ENCODE measurements at regions not wholly inside any gene's neighbourhood (a gene's known extent, or its start where the extent isn't known, plus 50 kb on each side); places are given as distances from the start of the nearest gene placed in this dataset.
"Not testable (repeated sequence)": the region's sequence is repeated elsewhere in the genome, so short reads cannot be mapped to it uniquely, and the experiment has no call there.

DNA sequence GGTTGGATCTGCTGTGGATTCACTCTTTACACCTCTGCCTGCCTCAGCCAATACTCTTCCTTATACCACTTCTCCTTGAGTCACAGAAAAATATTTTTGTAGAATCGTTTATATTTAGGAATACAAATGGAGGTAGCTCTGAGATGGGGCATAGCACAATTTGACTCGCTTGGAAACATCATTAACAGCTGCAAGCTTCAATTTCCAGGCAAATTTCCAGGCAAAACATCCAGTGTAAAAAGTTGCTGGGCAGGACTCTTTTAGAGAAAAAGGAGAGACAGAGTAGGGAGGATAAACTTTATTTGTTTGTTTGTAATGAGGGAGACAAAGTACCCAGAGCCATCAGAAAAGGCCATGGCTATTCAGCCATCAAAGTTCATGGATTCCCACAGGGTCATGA lies 74.4 kb upstream of the SOX11 start:
- no peak for DNase-seq (ENCODE audit: low read depth)

- DNase-seq (ENCODE audit: low read depth): no peak
Observed at GRCh38 chr2:5618271-5618670, 73.9 kb upstream of the SOX11 start.

- DNase-seq (ENCODE audit: low read depth): not testable (repeated sequence)
Observed at GRCh38 chr2:5625556-5626065, 66.6 kb upstream of the SOX11 start.

DNA sequence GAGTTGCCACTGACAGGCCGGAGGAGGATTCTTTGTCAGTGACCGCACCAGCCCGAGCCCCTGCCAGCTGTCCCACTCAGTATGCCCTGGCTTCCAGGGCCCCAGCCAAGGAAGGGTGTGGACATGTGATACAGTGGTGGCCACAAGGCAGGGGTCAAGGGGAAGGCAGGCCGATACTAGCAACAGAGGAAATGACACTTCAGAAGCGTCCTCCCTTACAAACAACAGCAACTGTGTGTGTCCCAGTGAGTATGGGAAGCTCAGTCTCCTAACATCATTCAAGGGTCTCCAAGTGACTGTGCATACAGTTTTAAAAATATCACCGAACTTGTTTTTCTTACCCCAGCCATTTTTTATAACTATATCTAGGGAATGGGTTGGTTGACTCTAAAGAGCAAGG lies 63.7 kb upstream of the SOX11 start:
- DNase-seq (ENCODE audit: low read depth): not testable (repeated sequence)

DNA sequence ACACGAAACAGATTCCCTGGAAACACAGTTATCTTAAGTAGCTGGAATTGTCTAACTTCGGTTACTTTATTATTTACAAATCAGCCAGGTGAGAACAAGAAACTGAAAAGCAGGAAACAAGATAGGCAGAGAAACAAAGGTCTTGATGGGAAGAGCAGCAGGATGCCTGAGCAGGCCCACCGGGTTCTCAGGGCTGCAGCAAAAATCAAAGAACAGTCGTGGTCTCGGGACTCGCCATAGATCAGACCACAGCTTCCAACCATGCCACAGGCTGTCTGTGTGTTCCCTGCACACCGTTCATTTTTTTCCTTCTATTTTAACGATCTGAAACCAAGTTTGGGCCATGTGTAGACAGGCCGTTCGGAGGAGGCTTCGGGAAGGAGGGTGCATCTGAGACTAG lies 62.7 kb upstream of the SOX11 start:
- not testable (repeated sequence) for DNase-seq (ENCODE audit: low read depth)

- not testable (repeated sequence) for DNase-seq (ENCODE audit: low read depth)
Observed at GRCh38 chr2:5637051-5637450, 55.1 kb upstream of the SOX11 start.
